Loucy (cell line): ENCODE measurements at regions not wholly inside any gene's neighbourhood (a gene's known extent, or its start where the extent isn't known, plus 50 kb on each side); places are given as distances from the start of the nearest gene placed in this dataset.

Experiments
- H2AFZ ChIP-seq: fragments of 200-600 bp; sonication (generic); 2 replicates; pipeline ENCODE4 v1.6.0; 2016; ENCODE audit warnings: antibody characterized with exemption, mild to moderate bottlenecking, low read length, moderate library complexity
- H3F3A ChIP-seq: fragments of 200-600 bp; 2 replicates; pipeline ENCODE4 v1.6.0; 2016; ENCODE audit warnings: antibody characterized with exemption, low read depth, mild to moderate bottlenecking
- H3K27me3 ChIP-seq: fragments of 200-600 bp; sonication (generic); 2 replicates; pipeline ENCODE4 v1.6.1; 2014; ENCODE audit warnings: low read length, mild to moderate bottlenecking; ENCODE audit not compliant: insufficient read depth, poor library complexity, severe bottlenecking
- H3K36me3 ChIP-seq: fragments of 200-600 bp; sonication (generic); 2 replicates; pipeline ENCODE4 v1.6.1; 2016; ENCODE audit warnings: low read length; ENCODE audit not compliant: insufficient read depth
- H3K4me1 ChIP-seq: fragments of 200-600 bp; sonication (generic); 2 replicates; pipeline ENCODE4 v1.5.1; 2014; ENCODE audit warnings: low read length, mild to moderate bottlenecking; ENCODE audit not compliant: insufficient read depth, poor library complexity, severe bottlenecking
- H3K4me2 ChIP-seq: fragments of 200-600 bp; sonication (generic); 2 replicates; pipeline ENCODE4 v1.6.0; 2014; ENCODE audit warnings: antibody characterized with exemption, low read length, low read depth, mild to moderate bottlenecking; ENCODE audit not compliant: poor library complexity, severe bottlenecking
- H3K4me3 ChIP-seq: fragments of 200-600 bp; sonication (generic); 2 replicates; pipeline ENCODE4 v1.5.1; 2014; ENCODE audit warnings: low read length, mild to moderate bottlenecking, mixed read lengths; ENCODE audit not compliant: poor library complexity, severe bottlenecking
- H3K79me2 ChIP-seq: fragments of 200-600 bp; sonication (generic); 2 replicates; pipeline ENCODE4 v1.6.1; 2014; ENCODE audit warnings: low read length; ENCODE audit not compliant: insufficient read depth
- H3K9ac ChIP-seq: fragments of 200-600 bp; sonication (generic); 2 replicates; pipeline ENCODE4 v1.6.0; 2014; ENCODE audit warnings: mild to moderate bottlenecking, low read depth, low read length, moderate library complexity; ENCODE audit not compliant: poor library complexity, severe bottlenecking
- H3K9me2 ChIP-seq: fragments of 200-600 bp; sonication (generic); replicated peaks from 2 replicates; pipeline ENCODE4 v1.6.1; 2016; ENCODE audit warnings: low read depth, low read length, mixed read lengths
- H3K9me3 ChIP-seq: fragments of 200-600 bp; sonication (generic); 2 replicates; pipeline ENCODE4 v1.6.1; 2014; ENCODE audit warnings: mild to moderate bottlenecking, antibody characterized with exemption, low read length, low read depth; ENCODE audit not compliant: insufficient read depth
- H4K20me1 ChIP-seq: fragments of 200-600 bp; sonication (generic); 2 replicates; pipeline ENCODE4 v1.6.0; 2014; ENCODE audit warnings: antibody characterized with exemption, low read length, mild to moderate bottlenecking; ENCODE audit not compliant: insufficient read depth, poor library complexity, severe bottlenecking
- CTCF ChIP-seq: fragments of 200-600 bp; sonication (generic); conservative IDR thresholded peaks from 2 replicates; pipeline ENCODE4 v1.5.1; 2014; ENCODE audit warnings: mild to moderate bottlenecking, antibody characterized with exemption, low read length
- EZH2phosphoT487 ChIP-seq: fragments of 200-600 bp; IDR thresholded peaks from 2 replicates; pipeline ENCODE4 v1.6.1; 2018; ENCODE audit warnings: antibody characterized with exemption, mild to moderate bottlenecking, moderate library complexity, borderline replicate concordance

- H3K4me2 ChIP-seq = no peak overlapping the region
- TF ChIP-seq CTCF (no peak), EZH2phosphoT487 (no peak)
- no peaks in the 10 kb centered on the region for H3K9me3 ChIP-seq
- no peak overlapping the region for H3K9ac ChIP-seq
- no peaks in the 10 kb centered on the region for H3K27me3 ChIP-seq
- no peaks in the 10 kb centered on the region for H3K9me2 ChIP-seq
- no peaks in the 10 kb centered on the region for H4K20me1 ChIP-seq
- H3K4me1 ChIP-seq = no peaks in the 10 kb centered on the region
- no peaks in the 10 kb centered on the region for H3F3A ChIP-seq
- H3K79me2 ChIP-seq = no peaks in the 10 kb centered on the region
- H3K36me3 ChIP-seq = no peaks in the 10 kb centered on the region
- no peak overlapping the region for H2AFZ ChIP-seq
- H3K4me3 ChIP-seq = no peak overlapping the region
These were observed 142.0 kb upstream of the SPOPL start for GRCh38 chr2:138359532-138359931.

- Histone ChIP-seq H3K27me3 (no peaks in the 10 kb centered on the region), H2AFZ (no peak overlapping the region), H4K20me1 (no peaks in the 10 kb centered on the region), H3K9ac (no peak overlapping the region), H3F3A (no peaks in the 10 kb centered on the region), H3K79me2 (no peaks in the 10 kb centered on the region), H3K36me3 (no peaks in the 10 kb centered on the region), H3K9me2 (no peaks in the 10 kb centered on the region), H3K9me3 (no peaks in the 10 kb centered on the region), H3K4me1 (no peaks in the 10 kb centered on the region), H3K4me2 (no peak overlapping the region), H3K4me3 (no peak overlapping the region)
- TF ChIP-seq CTCF (no peak), EZH2phosphoT487 (no peak)
These were observed 136.9 kb upstream of the SPOPL start for GRCh38 chr2:138364554-138365162.

- no peaks in the 10 kb centered on the region for H3K9me3 ChIP-seq
These were observed 136.0 kb upstream of the SPOPL start for GRCh38 chr2:138365581-138365980.

More at GRCh38 chr2:138365581-138365980, 136.0 kb upstream of the SPOPL start:
- H2AFZ ChIP-seq = no peak overlapping the region
- no peaks in the 10 kb centered on the region for H4K20me1 ChIP-seq
- H3K4me3 ChIP-seq = no peak overlapping the region
- H3K36me3 ChIP-seq = no peaks in the 10 kb centered on the region
- no peaks in the 10 kb centered on the region for H3K79me2 ChIP-seq
- H3K9ac ChIP-seq = no peak overlapping the region
- no peaks in the 10 kb centered on the region for H3F3A ChIP-seq
- H3K9me2 ChIP-seq = no peaks in the 10 kb centered on the region
- TF ChIP-seq EZH2phosphoT487 = no peak
- no peak for TF ChIP-seq CTCF
- H3K4me1 ChIP-seq = no peaks in the 10 kb centered on the region
- H3K27me3 ChIP-seq = no peaks in the 10 kb centered on the region
- no peak overlapping the region for H3K4me2 ChIP-seq
